SK-N-SH (cell line): ENCODE measurements at regions not wholly inside any gene's neighbourhood (a gene's known extent, or its start where the extent isn't known, plus 50 kb on each side); places are given as distances from the start of the nearest gene placed in this dataset.

Source experiments
- CTCF ChIA-PET: fragments of 300-600, 350-600 bp; formaldehyde crosslinking; extraction: SDS; loops from one replicate; lab custom pipeline; 2021; lab: Yijun Ruan, JAX
- POLR2A ChIA-PET: fragments of 350-600 bp; sonication (Branson Sonifier 250); formaldehyde crosslinking; extraction: SDS; loops from one replicate; lab custom pipeline; 2020; ENCODE audit warnings: antibody characterized with exemption, inconsistent platforms; lab: Yijun Ruan, JAX
- DNase-seq: peaks from one replicate; pipeline ENCODE4 v3.0.0; 2012
- H2AFZ ChIP-seq: fragments of 200-600 bp; sonication (generic); 2 replicates; pipeline ENCODE4 v1.8.1; 2016; ENCODE audit warnings: antibody characterized with exemption, mild to moderate bottlenecking, low read depth
- H3F3A ChIP-seq: fragments of 200-600 bp; sonication (generic); replicated peaks from 2 replicates; pipeline ENCODE3; 2016; ENCODE audit warnings: antibody characterized with exemption, mild to moderate bottlenecking; ENCODE audit not compliant: insufficient read depth
- H3K27ac ChIP-seq, 2 experiments: fragments of 200-500 bp in 1 of 2; fragments of 200-600 bp in 1 of 2; sonication (Bioruptor generic) in 1 of 2; sonication (generic), shearing (Covaris generic) in 1 of 2; 2 replicates each; pipeline versions ENCODE4 v1.5.1 to v1.6.1; 2014 to 2016; ENCODE audit warnings: low read depth in 2 of 2, inconsistent platforms in 1 of 2, low read length in 1 of 2, mild to moderate bottlenecking in 1 of 2, mixed read lengths in 1 of 2
- H3K27me3 ChIP-seq: fragments of 200-600 bp; sonication (generic), shearing (Covaris generic); 2 replicates; pipeline ENCODE4 v1.6.1; 2016; ENCODE audit warnings: mixed run types; ENCODE audit not compliant: insufficient read depth
- H3K36me3 ChIP-seq, 2 experiments: fragments of 200-500 bp in 1 of 2; fragments of 200-600 bp in 1 of 2; sonication (Bioruptor generic) in 1 of 2; sonication (generic) in 1 of 2; replicated peaks in 1 of 2; 2 replicates each; pipeline versions ENCODE3 to v1.5.1; 2014 to 2016; ENCODE audit warnings: low read length in 1 of 2, mild to moderate bottlenecking in 1 of 2; ENCODE audit not compliant: insufficient read depth in 2 of 2, control insufficient read depth in 1 of 2
- H3K4me1 ChIP-seq, 2 experiments: fragments of 200-500 bp in 1 of 2; fragments of 200-600 bp in 1 of 2; sonication (Bioruptor generic) in 1 of 2; sonication (generic), shearing (Covaris generic) in 1 of 2; 2 replicates each; pipeline versions ENCODE4 v1.5.1 to v1.6.1; 2014 to 2016; ENCODE audit warnings: low read depth in 1 of 2, low read length in 1 of 2, mixed run types in 1 of 2; ENCODE audit not compliant: insufficient read depth in 2 of 2, control insufficient read depth in 1 of 2
- H3K4me2 ChIP-seq: fragments of 200-600 bp; sonication (generic), shearing (Covaris generic); 2 replicates; pipeline ENCODE4 v1.6.1; 2017; ENCODE audit warnings: mixed run types
- H3K4me3 ChIP-seq, 2 experiments: fragments of 200-500 bp in 1 of 2; fragments of 200-600 bp in 1 of 2; sonication (Bioruptor generic) in 1 of 2; sonication (generic), shearing (Covaris generic) in 1 of 2; 2 replicates each; pipeline versions ENCODE4 v1.5.1 to v1.8.1; 2014 to 2016; ENCODE audit warnings: low read depth in 2 of 2, inconsistent platforms in 1 of 2, low read length in 1 of 2, mild to moderate bottlenecking in 1 of 2, mixed read lengths in 1 of 2, moderate library complexity in 1 of 2
- H3K79me2 ChIP-seq: fragments of 200-600 bp; sonication (generic); 2 replicates; pipeline ENCODE4 v1.8.1; 2017; ENCODE audit warnings: mild to moderate bottlenecking; ENCODE audit not compliant: insufficient read depth
- H3K9ac ChIP-seq: fragments of 200-600 bp; sonication (generic); 2 replicates; pipeline ENCODE4 v1.6.1; 2017; ENCODE audit warnings: mixed run types
- H3K9me2 ChIP-seq: fragments of 200-600 bp; sonication (generic); 2 replicates; pipeline ENCODE4 v1.6.1; 2017; ENCODE audit warnings: mixed run types
- H3K9me3 ChIP-seq: fragments of 200-600 bp; sonication (generic); 2 replicates; pipeline ENCODE4 v1.6.1; 2017; ENCODE audit warnings: mixed run types, mild to moderate bottlenecking, moderate library complexity
- H4K20me1 ChIP-seq: fragments of 200-600 bp; sonication (generic); 2 replicates; pipeline ENCODE4 v1.6.1; 2017; ENCODE audit warnings: mild to moderate bottlenecking, mixed run types; ENCODE audit not compliant: insufficient read depth
- CHD2 ChIP-seq: fragments of 150-350 bp; IDR thresholded peaks from 2 replicates; pipeline ENCODE4 v1.6.1; 2018; ENCODE audit warnings: low read length; ENCODE audit not compliant: partially characterized antibody
- EP300 ChIP-seq, 2 experiments: IDR thresholded peaks; 2 replicates each; pipeline versions ENCODE4 v1.4.0 to v1.6.1; 2012; ENCODE audit warnings: borderline replicate concordance in 1 of 2, low read depth in 1 of 2, low read length in 1 of 2
- FOSL2 ChIP-seq: IDR thresholded peaks from 2 replicates; pipeline ENCODE4 v1.4.0; 2012; ENCODE audit warnings: low read depth, mild to moderate bottlenecking, moderate library complexity, borderline replicate concordance
- GABPA ChIP-seq: IDR thresholded peaks from 2 replicates; pipeline ENCODE4 v1.4.0; 2012; ENCODE audit warnings: low read depth, mild to moderate bottlenecking
- GATA2 ChIP-seq: sonication (generic); formaldehyde crosslinking; IDR thresholded peaks from 2 replicates; pipeline ENCODE4 v1.5.0; 2020; ENCODE audit warnings: mild to moderate bottlenecking, missing genetic modification reagents
- JUND ChIP-seq: IDR thresholded peaks from 2 replicates; pipeline ENCODE4 v1.4.0; 2012
- MEF2A ChIP-seq: IDR thresholded peaks from 2 replicates; pipeline ENCODE4 v1.4.0; 2012; ENCODE audit warnings: low read depth, borderline replicate concordance
- MXI1 ChIP-seq: IDR thresholded peaks from 2 replicates; pipeline ENCODE4 v1.6.1; 2012; ENCODE audit warnings: mild to moderate bottlenecking, low read depth, low read length, improper control_type of control experiment
- NRF1 ChIP-seq: IDR thresholded peaks from 2 replicates; pipeline ENCODE4 v1.6.1; 2012; ENCODE audit warnings: low read depth, mild to moderate bottlenecking, low read length
- PBX3 ChIP-seq: IDR thresholded peaks from 2 replicates; pipeline ENCODE4; 2012
- POLR2AphosphoS5 ChIP-seq: IDR thresholded peaks from 2 replicates; pipeline ENCODE4 v1.6.1; 2012; ENCODE audit warnings: low read depth, low read length
- RCOR1 ChIP-seq: fragments of 150-350 bp; IDR thresholded peaks from 2 replicates; pipeline ENCODE4 v1.6.1; 2017; ENCODE audit warnings: antibody characterized with exemption, low read length
- RFX5 ChIP-seq: IDR thresholded peaks from 2 replicates; pipeline ENCODE4 v1.6.1; 2012; ENCODE audit warnings: mild to moderate bottlenecking, improper control_type of control experiment, low read length
- RXRA ChIP-seq: IDR thresholded peaks from 2 replicates; pipeline ENCODE4 v1.4.0; 2012; ENCODE audit warnings: low read depth, mild to moderate bottlenecking, borderline replicate concordance
- SIN3A ChIP-seq: IDR thresholded peaks from 2 replicates; pipeline ENCODE4 v1.6.1; 2012; ENCODE audit warnings: low read depth, mild to moderate bottlenecking, low read length, moderate library complexity, borderline replicate concordance
- SMC3 ChIP-seq: IDR thresholded peaks from 2 replicates; pipeline ENCODE4 v1.6.1; 2012; ENCODE audit warnings: low read depth, low read length, improper control_type of control experiment
- TCF12 ChIP-seq: IDR thresholded peaks from 2 replicates; pipeline ENCODE4 v1.4.0; 2012
- TEAD4 ChIP-seq: IDR thresholded peaks from 2 replicates; pipeline ENCODE4 v1.4.0; 2012; ENCODE audit warnings: mild to moderate bottlenecking, borderline replicate concordance; ENCODE audit not compliant: insufficient read depth
- ZBTB33 ChIP-seq: IDR thresholded peaks from 2 replicates; pipeline ENCODE4 v1.4.0; 2012; ENCODE audit warnings: low read depth, borderline replicate concordance
- WGBS: methylation state at CpG from one replicate; pipeline ENCODE4 v1.1.6; 2017; ENCODE audit warnings: low lambda C conversion rate; 5-methylcytosine and 5-hydroxymethylcytosine counted together

- H4K20me1 ChIP-seq, result no peaks in the 10 kb centered on the region
- H3K27me3 ChIP-seq, result no peaks in the 10 kb centered on the region
- H3K9ac ChIP-seq, result no peak overlapping the region
- no peaks in the 10 kb centered on the region for H3K9me2 ChIP-seq
- no peaks in the 10 kb centered on the region for H3K79me2 ChIP-seq
- 6% methylated on average over 3 of the region's 3 CpGs for WGBS
- H3K9me3 ChIP-seq, result no peaks in the 10 kb centered on the region
- ChIA-PET POLR2A (no interaction called here), CTCF (interaction anchor here (1.0 kb wide), 1 partner anchor 253 kb away, joined by 3 read pairs; no protein-coding TSS in a partner anchor)
- H3K4me3 ChIP-seq, result no peak overlapping the region
- no peak for TF ChIP-seq JUND
- TF ChIP-seq MEF2A, result no peak
- no peak for TF ChIP-seq RFX5
- no peak for TF ChIP-seq RXRA
- TF ChIP-seq MXI1, result no peak
- TF ChIP-seq ZBTB33, result no peak
- TF ChIP-seq FOSL2, result no peak
- no peak for TF ChIP-seq POLR2AphosphoS5
- TF ChIP-seq CHD2, result no peak
- no peak for TF ChIP-seq GABPA
- no peak for TF ChIP-seq NRF1
- no peak for TF ChIP-seq SMC3
- no peak for TF ChIP-seq EP300 (IDR thresholded peaks at IDR 0.05; ENCODE audit: borderline replicate concordance in 1 of 2, low read depth in 1 of 2, low read length in 1 of 2)
- no peak for TF ChIP-seq TEAD4
- TF ChIP-seq SIN3A, result no peak
- no peak for TF ChIP-seq PBX3
- no peaks in the 10 kb centered on the region for H3F3A ChIP-seq
- no peak for DNase-seq
- no peaks in the 10 kb centered on the region for H3K36me3 ChIP-seq
- no peak overlapping the region for H2AFZ ChIP-seq
- no peaks in the 10 kb centered on the region for H3K4me1 ChIP-seq
- no peak overlapping the region for H3K27ac ChIP-seq
- no peak overlapping the region for H3K4me2 ChIP-seq
Observed at GRCh38 chr14:84128050-84128449, 1401.9 kb upstream of the FLRT2 start.

- no peaks in the 10 kb centered on the region for H3K9me2 ChIP-seq
- CTCF ChIA-PET, result interaction anchor here (0.6 to 0.7 kb wide), 2 partner anchors 107 to 1505 kb away, joined by 3 to 4 read pairs; no protein-coding TSS in a partner anchor
- no peak overlapping the region for H3K9ac ChIP-seq
- no peak overlapping the region for H3K4me2 ChIP-seq
- H3F3A ChIP-seq, result no peaks in the 10 kb centered on the region
- no peaks in the 10 kb centered on the region for H3K4me1 ChIP-seq
- H3K4me3 ChIP-seq, result no peak overlapping the region
- 6% methylated on average over 5 of the region's 5 CpGs for WGBS
- POLR2A ChIA-PET, result no interaction called here
- no peaks in the 10 kb centered on the region for H3K36me3 ChIP-seq
- H3K27me3 ChIP-seq, result no peaks in the 10 kb centered on the region
- TF ChIP-seq GABPA (no peak), SIN3A (no peak), TCF12 (no peak), GATA2 (CRISPR knock-in tag) (no peak), RXRA (no peak), FOSL2 (no peak), TEAD4 (no peak), RCOR1 (no peak)
- H2AFZ ChIP-seq, result no peak overlapping the region
- no peaks in the 10 kb centered on the region for H3K79me2 ChIP-seq
- no peaks in the 10 kb centered on the region for H4K20me1 ChIP-seq
- H3K9me3 ChIP-seq, result no peaks in the 10 kb centered on the region
- H3K27ac ChIP-seq, result no peak overlapping the region
- DNase-seq, result no peak
Observed at GRCh38 chr14:84129007-84129406, 1400.9 kb upstream of the FLRT2 start.
